Osteoblast (primary cell): ENCODE measurements at regions not wholly inside any gene's neighbourhood (a gene's known extent, or its start where the extent isn't known, plus 50 kb on each side); places are given as distances from the start of the nearest gene placed in this dataset.
A peak's percentile ranks its signal among the peaks of the same experiment; 100 is the strongest.

Experiments used
- DNase-seq: peaks from one replicate; pipeline ENCODE4 v3.0.0; 2011; ENCODE audit warnings: low spot score, mixed read lengths; ENCODE audit not compliant: insufficient read length; ENCODE audit errors: missing footprints
- H2AFZ ChIP-seq: 2 replicates; pipeline ENCODE4 v1.6.0; 2011; ENCODE audit warnings: mild to moderate bottlenecking, low read length
- H3K27ac ChIP-seq: 2 replicates; pipeline ENCODE4 v1.5.1; 2011; ENCODE audit warnings: mild to moderate bottlenecking, low read depth, low read length, moderate library complexity
- H3K27me3 ChIP-seq: 2 replicates; pipeline ENCODE4 v1.6.0; 2012; ENCODE audit warnings: mild to moderate bottlenecking, control low read depth, inconsistent platforms, low read length, moderate library complexity; ENCODE audit not compliant: insufficient read depth
- H3K36me3 ChIP-seq: 2 replicates; pipeline ENCODE4 v1.5.1; 2011; ENCODE audit warnings: mild to moderate bottlenecking, low read length, control low read depth, moderate library complexity; ENCODE audit not compliant: insufficient read depth
- H3K4me1 ChIP-seq: 2 replicates; pipeline ENCODE4 v1.5.1; 2011; ENCODE audit warnings: mild to moderate bottlenecking, low read length, control low read depth, moderate library complexity; ENCODE audit not compliant: insufficient read depth
- H3K4me2 ChIP-seq: 2 replicates; pipeline ENCODE4 v1.6.0; 2011; ENCODE audit warnings: mild to moderate bottlenecking, low read length; ENCODE audit not compliant: insufficient read depth
- H3K4me3 ChIP-seq: fragments of 200-600 bp; sonication (generic); 3 replicates; pipeline ENCODE4 v1.5.1; 2012; ENCODE audit warnings: mild to moderate bottlenecking, low read length, inconsistent platforms; ENCODE audit not compliant: insufficient read depth
- H3K79me2 ChIP-seq: 2 replicates; pipeline ENCODE4 v1.6.0; 2012; ENCODE audit warnings: mild to moderate bottlenecking, low read length, control low read depth, inconsistent platforms; ENCODE audit not compliant: insufficient read depth
- H3K9me3 ChIP-seq: 2 replicates; pipeline ENCODE4 v1.5.1; 2011; ENCODE audit warnings: low read depth, low read length, control low read depth
- H4K20me1 ChIP-seq: 2 replicates; pipeline ENCODE4 v1.6.0; 2012; ENCODE audit warnings: mild to moderate bottlenecking, low read length, control low read depth; ENCODE audit not compliant: insufficient read depth
- CTCF ChIP-seq: IDR thresholded peaks from 2 replicates; pipeline ENCODE4 v1.5.1; 2011; ENCODE audit warnings: mild to moderate bottlenecking, low read depth, low read length, moderate library complexity; ENCODE audit errors: extremely low read depth

GRCh38 chr4:114282937-114283336, 303.5 kb upstream of the ARSJ start:
- H4K20me1 ChIP-seq = no peaks in the 10 kb centered on the region
- peak overlapping the region; percentile 98 for H3K27ac ChIP-seq
- no peaks in the 10 kb centered on the region for H3K27me3 ChIP-seq
- no peaks in the 10 kb centered on the region for H3K36me3 ChIP-seq
- no peak for DNase-seq
- peaks cover 2% of the 10 kb centered on the region for H3K9me3 ChIP-seq
- H3K4me3 ChIP-seq = no peak overlapping the region
- no peaks in the 10 kb centered on the region for H3K79me2 ChIP-seq
- H3K4me1 ChIP-seq = peaks cover 54% of the 10 kb centered on the region
- H2AFZ ChIP-seq = peak overlapping the region; percentile 44
- no peak for TF ChIP-seq CTCF
- H3K4me2 ChIP-seq = no peak overlapping the region

- no peaks in the 10 kb centered on the region for H3K27me3 ChIP-seq
- H3K9me3 ChIP-seq = no peaks in the 10 kb centered on the region
- no peak overlapping the region for H3K4me3 ChIP-seq
- H3K79me2 ChIP-seq = no peaks in the 10 kb centered on the region
- H2AFZ ChIP-seq = no peak overlapping the region
- peak overlapping the region; percentile 32 for H3K27ac ChIP-seq
- TF ChIP-seq CTCF = no peak
- H3K4me2 ChIP-seq = no peak overlapping the region
- peaks cover 47% of the 10 kb centered on the region for H3K4me1 ChIP-seq
- no peaks in the 10 kb centered on the region for H4K20me1 ChIP-seq
- DNase-seq = no peak
- H3K36me3 ChIP-seq = no peaks in the 10 kb centered on the region
These were observed 305.2 kb upstream of the ARSJ start for GRCh38 chr4:114284629-114285028.

- no peaks in the 10 kb centered on the region for H4K20me1 ChIP-seq
- no peak for TF ChIP-seq CTCF
- H3K4me1 ChIP-seq = peaks cover 35% of the 10 kb centered on the region
- H3K36me3 ChIP-seq = no peaks in the 10 kb centered on the region
- no peaks in the 10 kb centered on the region for H3K9me3 ChIP-seq
- DNase-seq = peak; percentile 69
- no peak overlapping the region for H2AFZ ChIP-seq
- peak overlapping the region; percentile 80 for H3K27ac ChIP-seq
- H3K27me3 ChIP-seq = no peaks in the 10 kb centered on the region
- H3K4me2 ChIP-seq = peak overlapping the region; percentile 67
- H3K79me2 ChIP-seq = no peaks in the 10 kb centered on the region
- no peak overlapping the region for H3K4me3 ChIP-seq
These were observed 306.9 kb upstream of the ARSJ start for GRCh38 chr4:114286262-114286810.

GRCh38 chr4:114287079-114287696, 307.7 kb upstream of the ARSJ start:
- H3K36me3 ChIP-seq = no peaks in the 10 kb centered on the region
- no peaks in the 10 kb centered on the region for H3K9me3 ChIP-seq
- H3K27ac ChIP-seq = peak overlapping the region; percentile 80
- no peaks in the 10 kb centered on the region for H3K27me3 ChIP-seq
- H3K4me3 ChIP-seq = no peak overlapping the region
- H3K4me2 ChIP-seq = no peak overlapping the region
- peaks cover 28% of the 10 kb centered on the region for H3K4me1 ChIP-seq
- H4K20me1 ChIP-seq = no peaks in the 10 kb centered on the region
- no peak for DNase-seq
- peak overlapping the region; percentile 46 for H2AFZ ChIP-seq
- TF ChIP-seq CTCF = no peak
- H3K79me2 ChIP-seq = no peaks in the 10 kb centered on the region
